PC-9 (cell line): ENCODE measurements at regions not wholly inside any gene's neighbourhood (a gene's known extent, or its start where the extent isn't known, plus 50 kb on each side); places are given as distances from the start of the nearest gene placed in this dataset.

Source experiments
- BruUV-seq: library from RNA; stranded (reverse); fragments of 400-500 nt; replicated peaks from 2 replicates; lab custom pipeline; 2021; lab: Mats Ljungman, UMichigan
- CTCF ChIA-PET: fragments of 300-600 bp; sonication (Branson Sonifier 250); formaldehyde crosslinking; loops from one replicate; lab custom pipeline; 2022; ENCODE audit warnings: antibody characterized with exemption; lab: Charles Lee
- POLR2A ChIA-PET: fragments of 300-600 bp; sonication (Branson Sonifier 250); formaldehyde crosslinking; loops from one replicate; lab custom pipeline; 2022; ENCODE audit warnings: antibody characterized with exemption; ENCODE audit not compliant: unreplicated experiment; lab: Charles Lee
- DNase-seq, 2 experiments: peaks; one replicate each; pipeline versions ENCODE4 v3.0.0 to v3.0.0-alpha.2; 2015 to 2022; ENCODE audit warnings: mixed read lengths in 1 of 2
- H2AFZ ChIP-seq: fragments of 200-600 bp; sonication (generic); 2 replicates; pipeline ENCODE4 v1.8.1; 2017; ENCODE audit warnings: antibody characterized with exemption
- H3F3A ChIP-seq: fragments of 200-600 bp; sonication (generic); 2 replicates; pipeline ENCODE4 v1.8.1; 2017; ENCODE audit warnings: antibody characterized with exemption, mild to moderate bottlenecking, low read depth; ENCODE audit not compliant: insufficient read depth
- H3K27ac ChIP-seq: fragments of 200-600 bp; sonication (generic); 2 replicates; pipeline ENCODE4 v1.6.1; 2016; ENCODE audit warnings: mixed run types
- H3K27me3 ChIP-seq: fragments of 200-600 bp; sonication (generic); 2 replicates; pipeline ENCODE4 v1.6.1; 2016; ENCODE audit warnings: low read depth, mixed run types; ENCODE audit not compliant: insufficient read depth
- H3K36me3 ChIP-seq: fragments of 200-600 bp; sonication (generic); 2 replicates; pipeline ENCODE4 v1.6.1; 2016; ENCODE audit warnings: low read depth, mixed run types
- H3K4me1 ChIP-seq: fragments of 200-600 bp; sonication (generic); replicated peaks from 2 replicates; pipeline ENCODE4 v1.6.1; 2016; ENCODE audit warnings: mixed run types; ENCODE audit not compliant: insufficient read depth
- H3K4me2 ChIP-seq: fragments of 200-600 bp; sonication (generic); 2 replicates; pipeline ENCODE4 v1.6.1; 2017; ENCODE audit warnings: mixed run types
- H3K4me3 ChIP-seq: fragments of 200-600 bp; sonication (generic); 2 replicates; pipeline ENCODE4 v1.6.1; 2016; ENCODE audit warnings: mixed run types
- H3K79me2 ChIP-seq: fragments of 200-600 bp; sonication (generic); 2 replicates; pipeline ENCODE4 v1.6.1; 2017; ENCODE audit warnings: low read depth, mixed run types
- H3K9me2 ChIP-seq: fragments of 200-600 bp; sonication (generic); 2 replicates; pipeline ENCODE4 v1.8.1; 2017; ENCODE audit warnings: mild to moderate bottlenecking; ENCODE audit not compliant: insufficient read depth
- H3K9me3 ChIP-seq: fragments of 200-600 bp; sonication (generic); 2 replicates; pipeline ENCODE4 v1.8.1; 2016; ENCODE audit warnings: low read depth; ENCODE audit not compliant: insufficient read depth
- H4K20me1 ChIP-seq: fragments of 200-600 bp; sonication (generic); 2 replicates; pipeline ENCODE4 v1.8.1; 2017; ENCODE audit not compliant: insufficient read depth
- CTCF ChIP-seq: fragments of 200-600 bp; sonication (generic); conservative IDR thresholded peaks from 2 replicates; pipeline ENCODE4 v1.6.1; 2017; ENCODE audit warnings: mixed run types, antibody characterized with exemption, mild to moderate bottlenecking, moderate library complexity
- EZH2 ChIP-seq: fragments of 200-600 bp; sonication (generic); IDR thresholded peaks from 2 replicates; pipeline ENCODE4 v1.8.0; 2017; ENCODE audit warnings: antibody characterized with exemption, low read depth
- intact Hi-C: fragments of 100-400 bp; cut with micrococcal nuclease; formaldehyde crosslinking; loops from one replicate; pipeline ENCODE4 v1.10.0; 2022; ENCODE audit not compliant: unreplicated experiment

- no TSS peak for BruUV-seq
- H3K4me1 ChIP-seq = peaks cover 9% of the 10 kb centered on the region
- POLR2A ChIA-PET = no interaction called here
These were observed 239.5 kb downstream of the REEP3 start for GRCh38 chr10:63760708-63761047.

GRCh38 chr10:63761243-63761642 is 240.0 kb downstream of the REEP3 start:
- DNase-seq = no peak
- Histone ChIP-seq H4K20me1 (no peaks in the 10 kb centered on the region), H3K36me3 (no peaks in the 10 kb centered on the region), H3K4me2 (no peak overlapping the region), H3F3A (no peaks in the 10 kb centered on the region), H2AFZ (peak overlapping the region; percentile 35; the same call in 1 of the 2 replicates), H3K27ac (no peak overlapping the region), H3K79me2 (no peaks in the 10 kb centered on the region), H3K4me1 (peaks cover 9% of the 10 kb centered on the region), H3K9me2 (peaks cover 6% of the 10 kb centered on the region; the same call in 1 of the 2 replicates), H3K9me3 (no peaks in the 10 kb centered on the region), H3K27me3 (no peaks in the 10 kb centered on the region), H3K4me3 (no peak overlapping the region)
- ChIA-PET CTCF (no interaction called here), POLR2A (no interaction called here)
- no TSS peak for BruUV-seq
- no peak for TF ChIP-seq CTCF
- no peak for TF ChIP-seq EZH2
- intact Hi-C loops = loop anchor here (10.0 kb wide), 1 partner anchor 1166 kb away; no protein-coding TSS in a partner anchor

More at GRCh38 chr10:63760708-63761047, 239.5 kb downstream of the REEP3 start:
- CTCF ChIA-PET = no interaction called here
- no peaks in the 10 kb centered on the region for H3K79me2 ChIP-seq
- H2AFZ ChIP-seq = no peak overlapping the region
- TF ChIP-seq CTCF = no peak
- TF ChIP-seq EZH2 = no peak
- H4K20me1 ChIP-seq = no peaks in the 10 kb centered on the region
- no peaks in the 10 kb centered on the region for H3K27me3 ChIP-seq
- H3K27ac ChIP-seq = no peak overlapping the region
- H3F3A ChIP-seq = no peaks in the 10 kb centered on the region
- no peak overlapping the region for H3K4me3 ChIP-seq
- H3K9me2 ChIP-seq = peaks cover 6% of the 10 kb centered on the region; the same call in 1 of the 2 replicates
- H3K36me3 ChIP-seq = no peaks in the 10 kb centered on the region
- intact Hi-C loops = loop anchor here (10.0 kb wide), 1 partner anchor 1166 kb away; no protein-coding TSS in a partner anchor
- H3K9me3 ChIP-seq = no peaks in the 10 kb centered on the region
- no peak for DNase-seq
- no peak overlapping the region for H3K4me2 ChIP-seq

- ChIA-PET POLR2A (no interaction called here), CTCF (no interaction called here)
- Histone ChIP-seq H2AFZ (no peak overlapping the region), H3K27me3 (no peaks in the 10 kb centered on the region), H3K4me3 (no peak overlapping the region), H3K9me3 (no peaks in the 10 kb centered on the region), H3F3A (no peaks in the 10 kb centered on the region), H3K4me2 (no peak overlapping the region), H3K79me2 (no peaks in the 10 kb centered on the region), H3K4me1 (no peaks in the 10 kb centered on the region), H3K36me3 (no peaks in the 10 kb centered on the region), H3K9me2 (no peaks in the 10 kb centered on the region), H4K20me1 (no peaks in the 10 kb centered on the region), H3K27ac (no peak overlapping the region)
- no peak for DNase-seq
- BruUV-seq = no TSS peak
- TF ChIP-seq EZH2 = no peak
- TF ChIP-seq CTCF = no peak
- intact Hi-C loops = loop anchor here (10.0 kb wide), 1 partner anchor 1169 kb away; no protein-coding TSS in a partner anchor
These were observed 242.5 kb downstream of the REEP3 start for GRCh38 chr10:63763744-63764143.
